ENCODE measurements at regions not wholly inside any gene's neighbourhood (a gene's known extent, or its start where the extent isn't known, plus 50 kb on each side); places are given as distances from the start of the nearest gene placed in this dataset.
"Not testable (repeated sequence)": the region's sequence is repeated elsewhere in the genome, so short reads cannot be mapped to it uniquely, and the experiment has no call there.

GRCh38 chr10:7026818-7027217, 384.0 kb downstream of the SFMBT2 start:
- no peak for DNase-seq

- no peak for DNase-seq
Observed at GRCh38 chr10:7025296-7025695, 385.5 kb downstream of the SFMBT2 start.

DNA sequence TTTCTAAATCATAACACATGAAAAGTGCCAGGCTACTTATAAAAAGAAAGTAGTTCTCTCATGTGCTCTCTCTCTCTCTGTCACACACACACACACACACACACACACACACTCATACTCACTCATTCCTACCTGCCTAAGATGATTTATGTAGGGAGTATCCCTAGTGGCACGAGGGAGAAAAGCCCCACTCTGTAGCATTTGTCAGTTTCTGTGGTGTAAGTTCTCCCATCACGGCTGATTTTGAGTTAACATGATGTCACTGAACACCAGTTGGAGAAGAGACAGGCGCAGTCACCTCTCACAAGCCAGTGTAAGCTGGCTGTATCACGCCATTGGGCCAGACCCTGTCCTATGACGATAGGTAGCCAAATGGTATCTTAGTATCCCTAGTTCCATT, 395.4 kb downstream of the SFMBT2 start:
- no peak for DNase-seq

DNA sequence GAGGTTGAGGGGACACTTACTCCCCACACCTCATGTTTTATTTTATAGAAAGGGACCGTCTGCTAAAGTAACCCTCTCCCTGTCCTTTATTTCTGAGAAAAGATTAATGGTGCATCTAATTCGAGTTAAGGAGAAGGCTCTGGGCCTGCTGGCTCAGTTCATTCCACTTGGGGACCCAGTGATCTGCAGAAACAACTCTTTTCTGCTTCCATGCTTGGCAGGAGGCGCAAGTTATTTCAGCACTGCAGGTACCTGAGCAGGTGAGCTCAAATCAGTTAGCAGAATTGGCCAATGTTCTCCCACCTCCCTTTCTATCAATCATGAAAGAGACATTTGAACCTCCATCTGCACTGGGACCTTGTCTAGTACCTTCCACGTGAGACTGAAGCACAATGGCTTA, 396.1 kb downstream of the SFMBT2 start:
- DNase-seq = no peak

GRCh38 chr10:7011994-7012393, 398.8 kb downstream of the SFMBT2 start:
- DNase-seq = no peak

DNA sequence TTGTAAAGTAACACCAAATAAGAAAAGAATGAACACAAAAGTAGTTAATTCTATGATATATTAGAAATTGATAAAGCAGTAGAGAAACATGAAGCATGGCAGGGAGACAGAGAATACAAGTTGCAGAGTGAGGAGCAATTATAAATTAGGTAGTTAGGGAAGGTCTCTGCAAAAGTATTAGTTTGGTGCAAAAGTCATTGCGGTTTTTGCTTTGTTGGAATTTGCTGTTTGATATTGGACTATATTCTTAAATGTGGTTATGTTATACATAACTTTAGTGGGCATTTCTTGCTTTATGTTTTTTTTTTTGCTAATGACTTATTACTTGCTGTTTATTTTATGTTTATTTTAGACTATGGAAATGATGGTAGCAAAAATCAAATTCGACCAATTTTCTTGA, 402.2 kb downstream of the SFMBT2 start:
- DNase-seq = no peak

GRCh38 chr10:7007600-7008190, 403.1 kb downstream of the SFMBT2 start:
- no peak for DNase-seq

DNA sequence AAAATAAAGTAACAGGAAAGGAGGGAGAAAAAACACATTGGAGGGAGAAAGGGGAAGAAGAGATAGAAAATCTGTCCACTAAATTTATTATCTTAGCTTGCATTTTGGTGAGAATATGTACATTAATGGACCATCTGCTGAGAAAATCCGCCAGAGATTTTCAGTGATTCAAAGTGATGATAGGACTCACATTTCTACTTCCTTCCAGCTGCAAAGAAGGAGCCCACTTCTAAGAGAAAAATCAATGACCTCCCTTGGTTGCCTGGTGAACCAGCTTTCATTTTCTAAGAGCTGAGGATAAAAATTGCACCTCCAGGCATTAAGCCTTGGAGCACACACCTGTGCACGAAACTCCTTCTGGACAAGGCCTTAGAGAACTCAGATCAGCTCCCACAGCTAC, 404.3 kb downstream of the SFMBT2 start:
- DNase-seq = no peak

GRCh38 chr10:7003831-7004395, 406.9 kb downstream of the SFMBT2 start:
- no peak for DNase-seq

DNA sequence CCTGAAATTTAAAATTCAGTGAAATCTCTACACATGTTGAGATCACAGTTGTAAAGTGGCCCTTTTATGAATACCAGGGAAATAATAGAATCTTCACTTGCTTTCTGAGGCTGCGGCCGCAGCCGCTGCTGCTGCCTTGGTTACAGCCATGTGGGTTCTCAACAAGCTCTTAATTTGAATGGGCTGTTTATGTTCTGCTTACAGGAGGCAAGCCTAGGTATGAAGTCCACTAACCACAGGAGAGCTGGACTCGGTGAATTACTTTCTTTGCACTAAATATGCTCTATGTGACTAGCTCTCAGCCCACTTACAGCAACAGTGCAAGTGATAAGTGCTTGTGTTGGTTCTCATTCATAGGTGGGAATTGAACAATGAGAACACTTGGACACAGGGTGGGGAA, 410.8 kb downstream of the SFMBT2 start:
- no peak for DNase-seq

DNA sequence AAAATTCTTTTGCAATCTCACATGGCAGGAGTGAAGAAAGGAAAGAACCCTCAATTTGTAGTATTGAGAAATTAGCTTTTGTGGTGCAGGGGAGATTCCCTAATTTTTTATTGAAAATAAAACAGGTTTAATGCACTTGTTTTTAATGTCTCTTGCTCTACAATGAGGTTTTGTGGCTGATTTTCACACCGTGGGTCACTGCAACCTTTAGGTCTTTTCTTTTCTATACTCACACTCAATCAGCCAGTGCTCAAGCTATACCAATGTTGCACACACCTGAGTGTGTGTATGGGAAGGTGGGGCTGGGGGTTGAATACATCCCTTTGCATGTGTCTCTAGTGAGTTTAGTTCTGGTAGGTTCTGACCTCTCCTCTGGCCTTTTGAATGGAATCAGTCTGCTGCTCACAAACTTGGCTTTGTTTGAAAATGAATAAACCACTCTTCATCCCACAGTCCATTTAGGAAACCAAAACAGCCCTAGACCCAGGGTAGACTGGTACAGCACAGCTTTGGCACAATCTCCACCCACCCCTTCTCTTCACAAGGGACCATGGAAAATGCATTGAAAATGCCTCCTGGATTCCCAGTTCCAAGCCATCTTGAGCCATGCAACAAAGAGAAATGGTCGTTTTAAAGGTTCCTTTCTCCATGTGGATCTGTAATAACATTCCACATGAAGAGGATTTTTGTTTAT, 411.5 kb downstream of the SFMBT2 start:
- DNase-seq = no peak

DNA sequence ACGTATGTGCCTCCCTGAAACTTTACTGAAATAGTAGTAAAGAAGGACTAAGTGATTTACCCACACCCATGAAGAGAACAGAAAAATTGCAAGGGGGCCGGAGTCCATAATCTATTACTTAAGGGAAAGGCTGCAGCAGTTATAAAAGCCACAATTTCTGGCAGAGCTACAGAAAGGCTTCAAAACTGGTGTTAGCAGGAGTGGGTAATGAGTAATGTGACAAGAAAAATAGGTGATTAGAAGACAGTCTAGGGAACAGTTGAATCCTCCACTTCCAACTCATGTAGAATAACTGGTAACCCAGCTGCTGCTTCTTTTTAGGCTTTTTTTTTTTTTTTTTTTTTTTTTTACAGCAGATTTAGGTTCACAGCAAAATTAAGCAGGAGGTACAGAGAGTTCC, 413.3 kb downstream of the SFMBT2 start:
- no peak for DNase-seq

DNA sequence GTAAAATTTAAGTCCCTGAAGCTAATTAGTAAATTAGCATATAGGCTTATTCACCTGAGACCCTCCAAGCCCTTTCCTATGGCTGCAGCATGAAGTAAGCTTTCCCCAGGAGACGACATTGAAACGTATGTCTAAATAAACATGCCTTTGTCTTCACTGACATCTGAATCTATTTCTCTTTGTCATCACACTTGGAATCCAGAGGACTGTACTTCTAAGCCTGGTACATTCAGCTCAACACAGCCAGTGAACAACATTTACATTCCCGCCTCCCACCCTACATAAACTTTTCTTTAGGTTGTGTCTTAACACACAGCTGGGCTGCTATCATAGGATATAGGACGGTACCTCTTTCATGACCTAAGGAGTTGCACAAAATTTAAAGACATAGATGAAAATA, 414.4 kb downstream of the SFMBT2 start:
- DNase-seq = no peak

DNA sequence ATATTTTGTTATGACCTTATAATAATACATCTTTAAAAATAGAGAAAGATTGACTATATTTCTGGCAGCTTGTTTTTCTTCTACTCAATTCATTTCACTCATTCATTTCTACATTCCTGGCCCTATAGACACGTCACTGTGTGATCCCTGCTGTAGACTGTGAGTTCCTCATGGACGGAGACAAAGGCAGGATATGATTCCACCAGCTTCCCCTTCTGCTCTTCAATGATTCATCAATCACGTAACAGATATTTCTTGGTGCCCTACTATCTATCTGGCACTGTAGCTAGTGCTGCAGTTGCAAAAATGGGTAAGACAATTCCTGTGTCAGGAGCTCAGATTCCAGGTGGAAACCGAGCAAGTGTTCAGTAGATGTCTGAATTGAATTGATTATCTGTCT, 415.0 kb downstream of the SFMBT2 start:
- no peak for DNase-seq

DNA sequence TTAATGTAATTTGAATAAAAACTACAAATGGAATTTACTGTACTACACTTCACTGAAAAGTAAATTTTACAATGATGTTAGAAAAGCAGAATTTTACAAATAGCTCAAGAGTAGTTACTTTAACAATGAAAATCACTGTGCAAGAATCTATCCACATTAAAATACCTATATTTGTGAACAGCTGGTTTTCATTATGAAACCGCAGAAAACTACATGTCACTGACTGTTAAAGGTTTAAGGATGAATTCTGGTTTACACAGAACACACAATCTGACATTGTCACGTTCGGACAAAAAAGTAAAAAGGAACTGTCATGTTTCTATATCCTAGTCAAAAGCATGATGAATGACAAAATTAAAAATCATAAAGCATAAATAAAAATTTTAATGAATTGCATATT, 415.3 kb upstream of the PRKCQ start:
- no peak for DNase-seq

- DNase-seq = no peak
Observed at GRCh38 chr10:6990891-6991290, 410.8 kb upstream of the PRKCQ start.

DNA sequence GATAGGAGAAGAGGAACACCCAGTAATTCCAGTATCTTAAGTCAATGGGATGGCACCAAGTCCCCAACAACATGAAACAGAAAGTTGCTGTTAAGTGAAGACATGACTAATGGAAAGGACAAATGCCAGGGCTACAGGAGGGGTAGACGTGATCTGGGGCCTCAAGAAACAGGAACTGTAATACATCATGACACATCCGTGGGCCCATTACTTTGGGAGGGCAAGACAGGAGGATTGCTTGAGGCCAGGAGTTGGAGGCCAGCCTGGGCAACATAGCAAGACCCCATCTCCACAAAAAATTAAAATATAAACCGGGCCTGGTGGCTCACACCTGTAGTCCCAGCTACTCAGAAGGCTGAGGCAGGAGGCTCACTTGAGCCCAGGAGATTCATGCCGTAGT, 408.6 kb upstream of the PRKCQ start:
- no peak for DNase-seq

DNA sequence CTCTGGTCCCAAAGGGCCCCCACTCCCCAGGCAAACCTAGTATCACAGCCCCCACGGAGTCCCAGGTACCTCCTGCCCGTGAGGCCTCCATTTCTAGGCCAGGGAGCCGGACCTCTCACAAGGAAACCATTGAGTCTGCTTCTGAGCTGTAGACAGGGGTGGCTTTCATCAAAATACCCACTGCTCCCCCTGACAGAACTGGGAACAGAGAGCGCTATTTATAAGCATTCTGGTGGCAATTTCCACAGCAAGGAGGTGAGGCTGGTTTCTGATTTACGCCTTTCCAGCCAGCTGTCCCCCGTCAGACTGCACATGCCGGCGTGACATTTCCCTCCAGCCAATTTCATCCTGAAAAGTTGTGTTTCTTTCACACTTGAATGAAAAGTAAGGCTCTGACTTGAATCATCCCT, 407.5 kb upstream of the PRKCQ start:
- no peak for DNase-seq

- DNase-seq = no peak
Observed at GRCh38 chr10:6986927-6987326, 406.9 kb upstream of the PRKCQ start.

DNA sequence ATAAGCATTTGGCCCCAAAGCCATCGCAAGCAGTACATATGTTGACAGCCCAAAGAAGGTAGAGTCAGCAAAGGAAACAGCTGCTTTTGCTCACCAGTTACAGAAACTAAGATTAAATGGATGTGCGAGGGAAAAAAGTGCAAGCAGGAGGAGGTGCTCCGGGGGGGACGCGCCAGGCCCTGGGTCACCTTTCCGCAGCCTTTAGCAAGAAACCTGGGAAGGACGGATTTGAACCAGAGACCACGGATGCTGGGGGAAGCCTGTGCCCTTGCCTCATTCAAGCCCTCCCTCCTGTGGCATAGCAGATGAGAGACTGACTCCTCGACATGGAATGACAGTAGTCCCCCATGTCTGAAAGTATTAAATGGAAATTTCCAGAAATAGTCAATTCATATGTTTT, 405.6 kb upstream of the PRKCQ start:
- DNase-seq = no peak

DNA sequence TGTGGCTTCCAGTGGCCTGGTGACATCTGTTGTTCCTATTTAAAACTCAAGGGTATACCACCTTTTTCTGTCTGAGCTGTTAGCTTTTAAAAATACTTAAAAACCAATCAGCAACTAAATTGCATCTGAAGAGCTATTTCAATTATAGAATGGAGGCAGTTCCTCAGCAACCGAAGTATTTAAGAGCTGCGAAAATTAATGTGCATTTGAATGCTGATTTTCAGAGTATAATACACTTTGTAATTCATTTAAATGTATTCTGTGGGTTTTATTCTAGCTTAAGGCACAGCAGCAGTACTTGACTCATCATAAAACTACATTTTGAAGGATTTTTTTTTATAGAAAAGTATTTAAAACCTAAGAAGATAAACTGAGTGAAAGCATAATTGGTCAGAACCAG, 404.9 kb upstream of the PRKCQ start:
- no peak for DNase-seq

DNA sequence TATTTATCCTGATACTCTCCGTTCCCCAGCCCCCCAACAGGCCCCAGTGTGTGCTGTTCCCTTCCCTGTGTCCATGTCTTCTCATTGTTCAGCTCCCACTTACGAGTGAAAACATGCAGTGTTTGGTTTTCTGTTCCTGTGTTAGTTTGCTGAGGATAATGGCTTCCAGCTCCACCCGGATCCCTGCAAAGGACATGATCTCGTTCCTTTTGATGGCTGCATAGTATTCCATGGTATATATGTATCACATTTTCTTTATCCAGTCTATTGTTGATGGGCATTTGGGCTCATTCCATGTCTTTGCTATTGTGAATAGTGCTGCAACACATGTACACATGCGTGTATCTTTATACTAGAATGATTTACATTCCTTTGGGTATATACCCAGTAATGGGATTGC, 403.9 kb upstream of the PRKCQ start:
- not testable (repeated sequence) for DNase-seq

GRCh38 chr10:6980353-6980752, 400.3 kb upstream of the PRKCQ start:
- no peak for DNase-seq

DNA sequence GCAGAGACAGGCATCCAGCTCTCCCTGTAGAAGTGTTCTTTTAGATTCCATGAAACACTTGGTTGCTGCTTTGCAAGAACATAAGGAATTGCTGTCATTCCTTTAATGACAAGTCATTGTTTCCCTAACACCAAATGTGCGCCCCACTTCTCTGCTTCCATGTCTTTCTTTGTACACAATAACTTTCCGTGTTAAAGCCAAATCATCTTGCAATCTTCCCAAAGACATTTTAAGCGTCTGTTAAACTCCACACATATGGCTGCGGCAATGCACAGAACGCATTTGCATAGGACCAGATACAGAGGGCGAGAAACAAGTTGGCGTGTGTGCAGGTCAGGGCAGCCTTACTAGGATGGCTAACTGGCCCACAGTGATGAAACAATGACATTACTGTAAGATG, 399.3 kb upstream of the PRKCQ start:
- DNase-seq = no peak

DNA sequence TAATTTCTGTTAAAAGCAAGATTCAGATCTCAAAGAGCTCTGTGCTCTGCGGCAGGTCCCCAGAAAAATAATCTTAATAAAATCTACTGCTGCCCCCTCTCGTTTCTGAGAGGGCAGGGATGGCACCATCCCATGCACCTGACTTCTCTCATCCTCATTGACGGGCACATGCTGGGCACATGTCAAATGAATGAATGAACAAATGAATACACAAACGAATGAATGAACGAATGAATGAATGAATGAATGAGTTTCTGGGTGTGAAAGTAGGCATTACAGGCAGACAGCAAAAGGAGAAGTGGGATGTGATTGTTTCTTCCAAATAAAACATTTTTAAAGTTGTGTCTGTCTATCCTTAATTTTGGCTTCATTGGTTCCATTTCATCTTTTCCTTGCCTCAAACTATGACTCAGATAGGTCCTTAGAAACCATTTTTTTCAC, 398.1 kb upstream of the PRKCQ start:
- no peak for DNase-seq

Data from activated T-cell treated with anti-CD3 and anti-CD28 coated beads, Interleukin-2, amount 50 U/mL, for 1 hour (primary cell).